Fibroblast of lung (primary cell): ENCODE measurements at regions not wholly inside any gene's neighbourhood (a gene's known extent, or its start where the extent isn't known, plus 50 kb on each side); places are given as distances from the start of the nearest gene placed in this dataset.
A peak's percentile ranks its signal among the peaks of the same experiment; 100 is the strongest.

Experiments
- DNase-seq, 2 donors: peaks; one replicate each; pipeline versions ENCODE4 v3.0.0 to v3.0.0-alpha.2; 2010; ENCODE audit warnings: low read depth in 2 of 2
- H2AFZ ChIP-seq: 2 replicates; pipeline ENCODE4 v1.5.1; 2012; ENCODE audit warnings: low read length, control low read depth, inconsistent platforms
- H3K27ac ChIP-seq: 2 replicates; pipeline ENCODE4 v1.5.1; 2011; ENCODE audit warnings: low read length, control low read depth; ENCODE audit not compliant: insufficient read depth
- H3K27me3 ChIP-seq: 2 replicates; pipeline ENCODE4 v1.5.1; 2011; ENCODE audit warnings: mild to moderate bottlenecking, low read length; ENCODE audit not compliant: control insufficient read depth, insufficient read depth
- H3K36me3 ChIP-seq: 2 replicates; pipeline ENCODE4 v1.5.1; 2011; ENCODE audit warnings: low read length; ENCODE audit not compliant: control insufficient read depth, insufficient read depth
- H3K4me1 ChIP-seq: 2 replicates; pipeline ENCODE4 v1.5.1; 2011; ENCODE audit warnings: low read length; ENCODE audit not compliant: control insufficient read depth, insufficient read depth; ENCODE audit errors: extremely low read depth
- H3K4me2 ChIP-seq: 2 replicates; pipeline ENCODE4 v1.5.1; 2011; ENCODE audit warnings: low read length, control low read depth; ENCODE audit not compliant: insufficient read depth; ENCODE audit errors: extremely low read depth
- H3K4me3 ChIP-seq, 4 experiments: fragments of 200-600 bp in 1 of 4; sonication (generic) in 1 of 4; replicated peaks in 1 of 4; 2 replicates each; pipeline ENCODE4 v1.5.1; 2011 to 2016; ENCODE audit warnings: low read length in 4 of 4, low read depth in 3 of 4, mild to moderate bottlenecking in 3 of 4, control low read depth in 2 of 4, inconsistent platforms in 1 of 4, mixed read lengths in 1 of 4; ENCODE audit not compliant: insufficient read depth in 1 of 4; ENCODE audit errors: control extremely low read depth in 1 of 4
- H3K79me2 ChIP-seq: 2 replicates; pipeline ENCODE4 v1.5.1; 2012; ENCODE audit warnings: mild to moderate bottlenecking, low read length, inconsistent platforms; ENCODE audit not compliant: control insufficient read depth, insufficient read depth
- H3K9ac ChIP-seq: 2 replicates; pipeline ENCODE4 v1.5.1; 2011; ENCODE audit warnings: mild to moderate bottlenecking, low read length, control low read depth; ENCODE audit not compliant: insufficient read depth
- H3K9me3 ChIP-seq: 2 replicates; pipeline ENCODE4 v1.5.1; 2012; ENCODE audit warnings: low read depth, low read length; ENCODE audit not compliant: control insufficient read depth, insufficient read depth
- H4K20me1 ChIP-seq: 2 replicates; pipeline ENCODE4 v1.5.1; 2011; ENCODE audit warnings: low read length; ENCODE audit not compliant: control insufficient read depth, insufficient read depth; ENCODE audit errors: extremely low read depth
- CTCF ChIP-seq, 2 donors: IDR thresholded peaks in 1 of 2; conservative IDR thresholded peaks in 1 of 2; 1 replicate in 1 of 2; 2 replicates in 1 of 2; pipeline ENCODE4 v1.5.1; 2011 to 2012; ENCODE audit warnings: low read length in 2 of 2, control low read depth in 1 of 2, inconsistent platforms in 1 of 2, low read depth in 1 of 2, mild to moderate bottlenecking in 1 of 2
- EZH2 ChIP-seq: IDR thresholded peaks from 2 replicates; pipeline ENCODE4 v1.5.1; 2012; ENCODE audit warnings: low read length, control low read depth, mild to moderate bottlenecking; ENCODE audit errors: missing control alignments

GRCh38 chr18:22559414-22560274 lies 141.9 kb upstream of the CTAGE1 start:
- DNase-seq, result peak; percentile 70 to 79
- Histone ChIP-seq H3K4me2 (peak overlapping the region; percentile 98), H3K36me3 (no peaks in the 10 kb centered on the region), H3K9me3 (no peaks in the 10 kb centered on the region), H3K4me1 (no peaks in the 10 kb centered on the region), H3K4me3 (peak overlapping the region; percentile 49 to 64 (median 54)), H3K9ac (peak overlapping the region; percentile 79), H2AFZ (peak overlapping the region; percentile 85), H3K27me3 (no peaks in the 10 kb centered on the region), H3K79me2 (no peaks in the 10 kb centered on the region), H3K27ac (peak overlapping the region; percentile 85), H4K20me1 (no peaks in the 10 kb centered on the region)
- TF ChIP-seq EZH2 (no peak), CTCF (conservative IDR thresholded peaks at IDR 0.05 in 1 of 2, IDR thresholded peaks at IDR 0.05 in 1 of 2; ENCODE audit: low read depth in 1 of 2, low read length in 2 of 2) (peak; percentile 27 to 30)

- Histone ChIP-seq H3K4me3 (peak overlapping the region in 3 of 4 experiments; percentile 49 to 55 (median 53)), H3K4me1 (no peaks in the 10 kb centered on the region), H3K79me2 (no peaks in the 10 kb centered on the region), H4K20me1 (no peaks in the 10 kb centered on the region), H3K9me3 (no peaks in the 10 kb centered on the region), H3K36me3 (no peaks in the 10 kb centered on the region), H3K27ac (peak overlapping the region; percentile 85), H3K4me2 (peak overlapping the region; percentile 98), H3K27me3 (no peaks in the 10 kb centered on the region), H3K9ac (peak overlapping the region; percentile 79), H2AFZ (peak overlapping the region; percentile 85)
- TF ChIP-seq CTCF (conservative IDR thresholded peaks at IDR 0.05 in 1 of 2, IDR thresholded peaks at IDR 0.05 in 1 of 2; ENCODE audit: low read depth in 1 of 2, low read length in 2 of 2), result no peak
- TF ChIP-seq EZH2, result no peak
- no peak for DNase-seq
Measured at GRCh38 chr18:22560275-22560610, 142.5 kb upstream of the CTAGE1 start.

- TF ChIP-seq CTCF (conservative IDR thresholded peaks at IDR 0.05 in 1 of 2, IDR thresholded peaks at IDR 0.05 in 1 of 2; ENCODE audit: low read depth in 1 of 2, low read length in 2 of 2) (no peak), EZH2 (no peak)
- H3K4me3 ChIP-seq, result no peak overlapping the region
- H3K27ac ChIP-seq, result no peak overlapping the region
- peak overlapping the region; percentile 30 for H3K4me2 ChIP-seq
- H3K9ac ChIP-seq, result no peak overlapping the region
- H4K20me1 ChIP-seq, result no peaks in the 10 kb centered on the region
- no peaks in the 10 kb centered on the region for H3K4me1 ChIP-seq
- H3K9me3 ChIP-seq, result no peaks in the 10 kb centered on the region
- no peaks in the 10 kb centered on the region for H3K27me3 ChIP-seq
- no peak for DNase-seq
- no peak overlapping the region for H2AFZ ChIP-seq
- no peaks in the 10 kb centered on the region for H3K79me2 ChIP-seq
- H3K36me3 ChIP-seq, result no peaks in the 10 kb centered on the region
Measured at GRCh38 chr18:22560797-22561196, 143.1 kb upstream of the CTAGE1 start.
